Vagina (tissue), 2 donors: ENCODE measurements at regions not wholly inside any gene's neighbourhood (a gene's known extent, or its start where the extent isn't known, plus 50 kb on each side); places are given as distances from the start of the nearest gene placed in this dataset.

Source experiments
- POLR2A ChIP-seq, 2 donors: fragments of 450-650 bp; IDR thresholded peaks; one replicate each; pipeline ENCODE4 v1.6.1; 2017; ENCODE audit warnings: antibody characterized with exemption in 2 of 2, mild to moderate bottlenecking in 2 of 2, moderate library complexity in 2 of 2
- POLR2AphosphoS5 ChIP-seq, 2 donors: sonication (generic); formaldehyde crosslinking; IDR thresholded peaks; one replicate each; pipeline ENCODE4 v1.9.0; 2017; ENCODE audit warnings: antibody characterized with exemption in 2 of 2, mild to moderate bottlenecking in 2 of 2, low read depth in 1 of 2; ENCODE audit not compliant: insufficient read depth in 1 of 2
- TF ChIP-seq, protein P1 (sequence below), 3 experiments: fragments of 450-650 bp in 2 of 3; fragments of 200-600 bp in 1 of 3; sonication (generic) in 1 of 3; IDR thresholded peaks; one replicate each; pipeline ENCODE4 v1.5.1; 2017 to 2019; ENCODE audit warnings: antibody characterized with exemption in 3 of 3, mild to moderate bottlenecking in 2 of 3, moderate library complexity in 2 of 3

- TF ChIP-seq, protein P1, sequence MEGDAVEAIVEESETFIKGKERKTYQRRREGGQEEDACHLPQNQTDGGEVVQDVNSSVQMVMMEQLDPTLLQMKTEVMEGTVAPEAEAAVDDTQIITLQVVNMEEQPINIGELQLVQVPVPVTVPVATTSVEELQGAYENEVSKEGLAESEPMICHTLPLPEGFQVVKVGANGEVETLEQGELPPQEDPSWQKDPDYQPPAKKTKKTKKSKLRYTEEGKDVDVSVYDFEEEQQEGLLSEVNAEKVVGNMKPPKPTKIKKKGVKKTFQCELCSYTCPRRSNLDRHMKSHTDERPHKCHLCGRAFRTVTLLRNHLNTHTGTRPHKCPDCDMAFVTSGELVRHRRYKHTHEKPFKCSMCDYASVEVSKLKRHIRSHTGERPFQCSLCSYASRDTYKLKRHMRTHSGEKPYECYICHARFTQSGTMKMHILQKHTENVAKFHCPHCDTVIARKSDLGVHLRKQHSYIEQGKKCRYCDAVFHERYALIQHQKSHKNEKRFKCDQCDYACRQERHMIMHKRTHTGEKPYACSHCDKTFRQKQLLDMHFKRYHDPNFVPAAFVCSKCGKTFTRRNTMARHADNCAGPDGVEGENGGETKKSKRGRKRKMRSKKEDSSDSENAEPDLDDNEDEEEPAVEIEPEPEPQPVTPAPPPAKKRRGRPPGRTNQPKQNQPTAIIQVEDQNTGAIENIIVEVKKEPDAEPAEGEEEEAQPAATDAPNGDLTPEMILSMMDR (IDR thresholded peaks at IDR 0.05): no peak
- no peak for TF ChIP-seq POLR2A (IDR thresholded peaks at IDR 0.05)
- no peak for TF ChIP-seq POLR2AphosphoS5 (IDR thresholded peaks at IDR 0.05; ENCODE audit: insufficient read depth in 1 of 2, low read depth in 1 of 2)
These were observed 235.4 kb downstream of the CENPF start for GRCh38 chr1:214838351-214838750.
